IgD-negative memory B cell (primary cell): ENCODE measurements at regions not wholly inside any gene's neighbourhood (a gene's known extent, or its start where the extent isn't known, plus 50 kb on each side); places are given as distances from the start of the nearest gene placed in this dataset.

ENCODE experiments used
- H3K27ac Mint-ChIP-seq, 3 donors: one replicate each; pipeline ENCODE4 v1.8.0; 2020 to 2022; ENCODE audit warnings: mild to moderate bottlenecking in 3 of 3, mixed read lengths in 3 of 3, moderate library complexity in 1 of 3
- H3K27me3 Mint-ChIP-seq: one replicate; pipeline ENCODE4 v1.8.0; 2021; ENCODE audit warnings: mixed read lengths
- H3K36me3 Mint-ChIP-seq: one replicate; pipeline ENCODE4 v1.8.0; 2020; ENCODE audit warnings: mild to moderate bottlenecking, mixed read lengths
- H3K4me1 Mint-ChIP-seq, 3 donors: one replicate each; pipeline ENCODE4 v1.8.0; 2020 to 2022; ENCODE audit warnings: mixed read lengths in 3 of 3, mild to moderate bottlenecking in 1 of 3
- H3K4me3 Mint-ChIP-seq, 4 donors: one replicate each; pipeline ENCODE4 v1.8.0; 2020 to 2022; ENCODE audit warnings: mild to moderate bottlenecking in 4 of 4, mixed read lengths in 4 of 4, moderate library complexity in 3 of 4
- H3K9me3 Mint-ChIP-seq, 3 donors: one replicate each; pipeline ENCODE4 v1.8.0; 2020 to 2021; ENCODE audit warnings: mixed read lengths in 3 of 3, mild to moderate bottlenecking in 1 of 3

DNA sequence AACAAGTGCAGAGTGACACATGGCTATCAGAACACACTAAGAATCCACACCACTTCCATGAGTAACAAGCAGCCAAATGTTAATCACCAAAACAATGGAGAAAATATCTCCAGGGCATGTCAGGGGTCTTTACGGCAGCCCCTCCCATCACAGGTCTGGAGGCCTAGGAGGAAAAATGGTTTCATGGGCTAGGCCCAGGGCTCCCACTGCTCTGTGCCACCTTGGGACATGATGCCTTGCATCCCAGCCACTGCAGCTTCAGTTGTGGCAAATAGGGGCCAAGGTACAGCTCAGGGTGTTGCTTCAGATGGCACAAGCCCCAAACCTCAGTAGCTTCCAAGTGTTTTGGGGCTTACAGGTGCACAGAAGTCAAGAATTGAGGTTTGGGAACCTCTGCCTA, 66.6 kb downstream of the NEURL3 start:
- H3K27me3 Mint-ChIP-seq: peaks cover 7% of the 10 kb centered on the region
- H3K9me3 Mint-ChIP-seq: peaks cover 6 to 16% (median 14%) of the 10 kb centered on the region in 3 donors
- peaks cover 0 to 1% (median 0%) of the 10 kb centered on the region in 3 donors for H3K4me1 Mint-ChIP-seq
- no peak overlapping the region for H3K4me3 Mint-ChIP-seq
- peaks cover 6% of the 10 kb centered on the region for H3K36me3 Mint-ChIP-seq
- no peak overlapping the region for H3K27ac Mint-ChIP-seq

DNA sequence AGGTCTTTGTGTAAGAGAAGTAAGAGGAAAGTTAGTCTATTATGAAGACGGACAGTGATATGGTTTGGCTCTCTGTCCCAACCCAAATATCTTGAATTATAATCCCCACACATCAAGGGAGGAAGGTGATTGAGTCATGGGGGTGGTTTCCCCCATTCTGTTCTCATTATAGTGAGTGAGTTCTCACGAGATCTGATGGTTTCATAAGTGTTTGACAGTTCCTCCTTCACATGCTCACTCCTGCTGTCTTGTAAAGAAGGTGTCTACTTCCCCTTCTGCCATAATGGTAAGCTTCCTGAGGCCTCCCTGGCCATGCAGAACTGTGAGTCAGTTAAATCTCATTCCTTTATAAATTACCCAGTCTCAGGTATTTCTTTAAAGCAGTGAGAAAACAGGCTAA, 67.6 kb downstream of the NEURL3 start:
- Mint-ChIP-seq H3K36me3 (peaks cover 6% of the 10 kb centered on the region), H3K27ac (no peak overlapping the region), H3K9me3 (peaks cover 6 to 16% (median 14%) of the 10 kb centered on the region in 3 donors), H3K27me3 (peaks cover 7% of the 10 kb centered on the region), H3K4me3 (no peak overlapping the region), H3K4me1 (peaks cover 0 to 1% (median 0%) of the 10 kb centered on the region in 3 donors)

DNA sequence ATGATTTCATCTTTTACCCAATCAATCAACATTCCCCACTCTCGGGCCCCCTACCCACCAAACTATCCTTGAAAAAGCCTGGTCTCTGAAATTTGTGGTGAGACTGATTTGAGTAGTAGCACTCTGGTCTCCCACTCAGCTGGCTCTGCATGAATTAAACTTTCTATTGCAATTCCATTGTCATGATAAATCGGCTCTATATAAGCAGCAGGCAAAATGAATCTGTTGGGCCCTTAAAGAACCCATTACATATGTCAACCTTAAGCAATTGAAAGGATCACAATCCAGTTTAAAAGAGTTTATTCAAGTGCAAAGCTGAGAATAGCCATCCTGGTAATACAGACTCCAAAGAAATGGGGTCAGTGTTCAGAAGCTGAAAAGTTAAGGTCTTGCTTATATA, 68.2 kb downstream of the NEURL3 start:
- H3K4me3 Mint-ChIP-seq: no peak overlapping the region
- peaks cover 0 to 1% (median 0%) of the 10 kb centered on the region in 3 donors for H3K4me1 Mint-ChIP-seq
- H3K27ac Mint-ChIP-seq: no peak overlapping the region
- peaks cover 6% of the 10 kb centered on the region for H3K36me3 Mint-ChIP-seq
- peaks cover 7% of the 10 kb centered on the region for H3K27me3 Mint-ChIP-seq
- H3K9me3 Mint-ChIP-seq: peaks cover 8 to 16% (median 14%) of the 10 kb centered on the region in 3 donors

DNA sequence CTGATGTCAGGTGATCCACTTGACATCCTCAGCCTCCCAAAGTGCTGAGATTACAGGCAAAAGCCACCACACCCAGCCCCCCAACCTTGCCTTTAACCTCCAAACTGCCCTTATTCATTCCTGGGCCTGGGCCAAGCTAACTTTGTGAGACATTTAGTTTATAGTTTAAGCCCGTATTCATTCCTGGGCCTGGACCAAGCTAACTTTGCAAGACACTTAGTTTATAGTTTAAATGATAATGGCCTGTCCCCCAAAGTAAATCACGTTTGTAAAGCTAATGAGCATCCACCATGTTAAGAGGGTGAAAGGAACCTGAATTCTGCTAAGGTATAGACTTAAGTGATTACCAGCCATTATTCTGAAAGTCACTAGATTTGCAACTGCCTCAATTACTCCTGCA, 68.7 kb downstream of the NEURL3 start:
- H3K4me3 Mint-ChIP-seq: peak overlapping the region in 1 of 4 donors; percentile 13
- H3K36me3 Mint-ChIP-seq: peaks cover 6% of the 10 kb centered on the region
- peaks cover 8 to 17% (median 14%) of the 10 kb centered on the region in 3 donors for H3K9me3 Mint-ChIP-seq
- peaks cover 7% of the 10 kb centered on the region for H3K27me3 Mint-ChIP-seq
- no peak overlapping the region for H3K27ac Mint-ChIP-seq
- peaks cover 0 to 1% (median 0%) of the 10 kb centered on the region in 3 donors for H3K4me1 Mint-ChIP-seq

DNA sequence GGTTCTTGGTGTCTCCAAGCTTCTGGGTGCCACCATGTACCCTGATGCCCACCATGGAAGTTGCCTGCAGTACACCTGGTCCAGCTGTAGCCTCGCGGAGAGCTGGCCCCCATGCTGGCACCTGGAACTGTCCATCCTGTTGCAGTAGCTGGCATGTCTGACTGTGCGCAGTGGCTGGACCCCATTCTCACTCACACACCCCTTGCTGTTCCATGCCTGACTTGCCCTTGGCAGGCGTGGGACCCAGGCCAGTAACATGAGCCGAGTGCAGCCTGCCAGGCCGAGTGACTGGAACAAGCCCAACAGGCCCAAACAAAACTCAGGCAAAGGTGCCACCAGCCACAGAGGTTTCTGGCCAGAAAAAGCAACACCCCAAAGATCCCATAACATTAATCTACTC, 73.8 kb downstream of the NEURL3 start:
- Mint-ChIP-seq H3K36me3 (peaks cover 2% of the 10 kb centered on the region), H3K27ac (no peak overlapping the region), H3K9me3 (peaks cover 2 to 6% (median 5%) of the 10 kb centered on the region in 3 donors), H3K27me3 (peaks cover 18% of the 10 kb centered on the region), H3K4me3 (no peak overlapping the region), H3K4me1 (no peaks in the 10 kb centered on the region)

DNA sequence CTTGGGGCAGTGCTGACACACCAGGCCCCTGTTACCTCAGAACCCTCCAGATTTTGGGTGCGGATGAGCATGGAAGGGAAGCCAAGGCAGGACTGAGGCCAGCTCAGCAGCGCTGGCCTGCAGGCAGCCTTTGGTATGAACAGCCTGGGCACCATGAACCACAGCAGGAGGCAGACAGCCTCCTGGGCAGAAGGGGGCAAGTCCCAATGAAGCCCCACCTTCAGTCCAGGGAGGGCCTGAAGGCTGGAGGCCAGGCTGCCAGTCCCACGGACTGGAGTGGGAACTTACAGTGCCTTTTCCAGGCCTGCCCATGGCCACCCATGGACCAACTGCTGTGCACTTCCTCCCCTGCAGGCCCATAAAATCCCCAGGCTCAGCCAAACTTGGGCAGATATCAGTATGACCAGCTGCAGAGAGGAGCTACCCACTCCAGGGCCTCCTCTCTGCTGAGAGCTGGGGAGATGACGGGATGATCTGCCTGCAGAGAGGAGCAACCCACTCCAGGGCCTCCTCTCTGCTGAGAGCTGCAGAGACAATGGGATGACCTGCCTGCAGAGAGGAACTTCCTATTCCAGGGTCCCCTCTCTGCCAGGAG, 74.7 kb downstream of the NEURL3 start:
- peaks cover 2 to 10% (median 5%) of the 10 kb centered on the region in 3 donors for H3K9me3 Mint-ChIP-seq
- H3K27me3 Mint-ChIP-seq: peaks cover 18% of the 10 kb centered on the region
- no peaks in the 10 kb centered on the region for H3K4me1 Mint-ChIP-seq
- no peak overlapping the region for H3K27ac Mint-ChIP-seq
- H3K4me3 Mint-ChIP-seq: peak overlapping the region in 1 of 4 donors; percentile 63
- peaks cover 2% of the 10 kb centered on the region for H3K36me3 Mint-ChIP-seq

DNA sequence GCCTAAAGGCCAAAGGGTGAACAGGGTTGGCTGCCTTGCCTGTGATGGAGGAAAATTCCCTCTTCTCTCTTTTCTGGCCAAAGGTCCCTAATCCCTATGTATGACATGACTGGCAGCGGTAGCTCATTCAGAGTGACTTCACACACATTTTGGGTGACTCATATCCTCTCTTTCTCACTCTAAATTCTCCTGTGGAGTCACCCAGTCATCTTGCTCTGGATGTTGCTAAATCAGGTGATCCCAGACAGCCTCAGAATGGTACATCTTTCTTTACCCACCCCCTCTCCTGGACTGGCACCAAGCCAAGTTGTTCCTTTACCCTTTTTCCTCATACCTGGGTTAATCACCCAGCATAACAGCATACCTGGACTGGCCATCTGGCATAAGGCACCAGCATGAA, 77.2 kb downstream of the NEURL3 start:
- H3K27ac Mint-ChIP-seq: no peak overlapping the region
- peaks cover 2% of the 10 kb centered on the region for H3K36me3 Mint-ChIP-seq
- peaks cover 2 to 8% (median 5%) of the 10 kb centered on the region in 3 donors for H3K9me3 Mint-ChIP-seq
- peaks cover 16% of the 10 kb centered on the region for H3K27me3 Mint-ChIP-seq
- H3K4me1 Mint-ChIP-seq: no peaks in the 10 kb centered on the region
- H3K4me3 Mint-ChIP-seq: no peak overlapping the region

DNA sequence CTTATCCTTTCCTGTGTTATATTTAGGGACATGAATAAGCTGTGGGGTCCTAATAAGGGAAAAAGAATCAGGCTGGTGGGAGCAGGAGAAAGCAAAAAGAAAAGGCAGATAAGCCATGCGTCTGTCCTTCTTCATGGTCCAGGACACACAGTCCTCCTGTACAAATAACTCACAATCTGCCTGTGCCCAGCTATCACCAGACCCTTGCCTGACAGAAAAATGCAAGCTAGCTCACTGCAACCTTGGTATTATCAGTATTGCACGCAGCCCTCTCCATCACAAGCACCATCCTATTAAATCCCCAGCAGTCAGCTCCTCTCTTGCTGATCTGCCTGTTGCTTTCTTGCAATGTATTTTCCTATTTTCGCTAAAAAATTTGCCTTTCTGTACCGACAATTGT, 78.0 kb downstream of the NEURL3 start:
- no peak overlapping the region for H3K27ac Mint-ChIP-seq
- H3K36me3 Mint-ChIP-seq: peaks cover 2% of the 10 kb centered on the region
- H3K27me3 Mint-ChIP-seq: peaks cover 19% of the 10 kb centered on the region
- H3K4me1 Mint-ChIP-seq: no peaks in the 10 kb centered on the region
- H3K4me3 Mint-ChIP-seq: no peak overlapping the region
- peaks cover 2 to 8% (median 5%) of the 10 kb centered on the region in 3 donors for H3K9me3 Mint-ChIP-seq

DNA sequence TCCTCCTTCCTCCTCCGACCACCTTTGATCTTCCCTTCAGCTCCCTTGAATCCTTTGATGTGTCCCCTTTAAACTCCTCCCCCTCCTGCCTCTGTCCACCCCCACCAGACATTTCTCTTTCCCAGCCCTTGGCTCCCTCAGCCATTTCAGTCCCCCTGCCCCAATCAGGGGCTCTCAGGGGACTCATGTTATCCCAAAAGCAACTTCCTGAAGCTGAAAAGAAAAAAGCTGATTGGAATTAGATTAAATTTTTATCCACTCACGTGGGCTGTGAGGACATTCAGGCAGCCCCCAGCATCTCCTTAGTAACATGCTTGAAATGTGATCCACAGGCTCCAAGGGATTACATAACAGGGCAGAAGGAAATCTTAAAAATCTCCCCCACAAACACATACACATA, 81.3 kb downstream of the NEURL3 start:
- no peak overlapping the region for H3K27ac Mint-ChIP-seq
- H3K27me3 Mint-ChIP-seq: peaks cover 22% of the 10 kb centered on the region
- H3K4me3 Mint-ChIP-seq: no peak overlapping the region
- H3K36me3 Mint-ChIP-seq: peaks cover 3% of the 10 kb centered on the region
- H3K9me3 Mint-ChIP-seq: peaks cover 0 to 5% (median 5%) of the 10 kb centered on the region in 3 donors
- no peaks in the 10 kb centered on the region for H3K4me1 Mint-ChIP-seq
